Upper lobe of right lung (tissue), 1 donor: ENCODE measurements at regions not wholly inside any gene's neighbourhood (a gene's known extent, or its start where the extent isn't known, plus 50 kb on each side); places are given as distances from the start of the nearest gene placed in this dataset.
"Not testable (repeated sequence)": the region's sequence is repeated elsewhere in the genome, so short reads cannot be mapped to it uniquely, and the experiment has no call there.

Experiments used
- ATAC-seq: fragments of 200-7000 bp; cut with Tn5 transposase; one replicate; pipeline ENCODE4 v1.9.1; 2020; ENCODE audit warnings: mild to moderate bottlenecking, moderate library complexity
- DNase-seq: peaks from one replicate; pipeline ENCODE4 v3.0.0-alpha.2; 2020
- H3K27ac ChIP-seq: fragments of 200-600 bp; one replicate; pipeline ENCODE4 v1.8.0; 2022
- H3K27me3 ChIP-seq: fragments of 200-600 bp; one replicate; pipeline ENCODE4 v1.8.0; 2022; ENCODE audit warnings: mild to moderate bottlenecking
- H3K36me3 ChIP-seq: fragments of 200-600 bp; one replicate; pipeline ENCODE4 v1.8.0; 2022
- H3K4me1 ChIP-seq: fragments of 200-600 bp; one replicate; pipeline ENCODE4 v1.8.0; 2022
- H3K4me3 ChIP-seq: fragments of 200-600 bp; one replicate; pipeline ENCODE4 v1.8.0; 2022; ENCODE audit warnings: mild to moderate bottlenecking
- H3K9me3 ChIP-seq: fragments of 200-600 bp; one replicate; pipeline ENCODE4 v1.8.0; 2022
- CTCF ChIP-seq: fragments of 200-600 bp; IDR thresholded peaks from one replicate; pipeline ENCODE4 v1.8.0; 2022; ENCODE audit warnings: antibody characterized with exemption
- intact Hi-C: fragments of 100-400 bp; cut with DNase I; formaldehyde crosslinking; loops from one replicate; pipeline ENCODE4 v1.11.0; 2022
- donor health status: DM: no; HTN: yes; CAD: no; lungs with severe emphysema.

DNA sequence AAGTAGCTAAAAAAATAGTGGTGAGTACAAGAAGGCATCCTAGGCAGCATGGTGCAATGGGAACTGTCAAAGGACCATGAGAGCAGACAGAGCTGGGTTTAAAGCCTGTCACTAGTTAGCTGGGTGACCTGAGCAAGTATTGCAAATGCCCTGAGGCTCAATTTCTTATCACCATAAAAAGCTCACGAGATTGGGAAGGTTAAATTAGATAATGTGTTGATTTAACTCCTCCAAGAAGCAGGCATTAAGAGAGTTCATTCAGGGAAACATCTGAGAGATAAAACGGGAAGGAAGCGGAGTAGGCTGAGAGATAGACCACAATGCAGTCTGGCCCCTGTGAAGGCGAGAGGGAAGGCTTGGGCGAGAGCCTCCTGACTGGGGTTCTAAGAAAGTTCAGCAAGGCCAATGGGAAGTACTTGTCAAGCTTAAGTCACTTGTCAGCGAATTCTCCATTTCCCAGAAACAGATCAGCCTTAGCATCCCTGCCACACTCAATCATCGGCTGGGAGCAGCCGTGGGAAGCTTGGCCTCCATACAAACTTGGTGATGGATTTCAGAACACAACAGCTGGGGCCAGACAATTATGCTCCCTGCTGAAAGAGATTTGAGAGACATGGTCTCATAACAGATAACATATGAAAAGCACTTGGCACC is 105.5 kb downstream of the POU4F1 start:
- ATAC-seq: no peak
- H3K27me3 ChIP-seq: no peaks in the 10 kb centered on the region
- intact Hi-C loops: no loop called here
- H3K4me3 ChIP-seq: no peak overlapping the region
- no peak for DNase-seq
- no peak for TF ChIP-seq CTCF
- no peaks in the 10 kb centered on the region for H3K9me3 ChIP-seq
- H3K4me1 ChIP-seq: no peaks in the 10 kb centered on the region
- H3K27ac ChIP-seq: no peak overlapping the region
- no peaks in the 10 kb centered on the region for H3K36me3 ChIP-seq

DNA sequence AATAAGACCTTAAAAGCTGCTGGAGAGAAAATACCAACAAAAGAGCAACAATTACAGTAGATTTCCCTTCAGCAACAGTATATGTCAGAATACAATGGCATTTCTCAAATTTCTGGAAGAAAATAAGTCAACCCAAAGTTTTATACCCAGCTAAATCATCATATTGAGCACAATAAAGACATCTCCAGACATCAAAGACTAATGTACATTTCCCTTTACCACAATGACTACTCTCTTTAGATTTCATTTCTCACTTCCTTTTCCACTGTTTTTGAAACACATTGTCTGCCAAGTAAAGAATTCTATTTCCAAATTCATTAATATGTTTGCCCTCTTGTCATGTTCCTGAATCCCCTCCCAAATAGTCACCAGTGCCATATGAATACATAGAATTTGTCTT is 111.4 kb downstream of the POU4F1 start:
- intact Hi-C loops: no loop called here
- DNase-seq (no peak), ATAC-seq (no peak)
- H3K27me3 ChIP-seq: no peaks in the 10 kb centered on the region
- H3K36me3 ChIP-seq: no peaks in the 10 kb centered on the region
- TF ChIP-seq CTCF: no peak
- H3K4me1 ChIP-seq: no peaks in the 10 kb centered on the region
- H3K27ac ChIP-seq: no peak overlapping the region
- H3K4me3 ChIP-seq: no peak overlapping the region
- no peaks in the 10 kb centered on the region for H3K9me3 ChIP-seq

GRCh38 chr13:78490225-78490624 is 113.1 kb downstream of the POU4F1 start:
- intact Hi-C loops, DNase-seq, H3K4me1 ChIP-seq, H3K4me3 ChIP-seq, ATAC-seq, H3K27me3 ChIP-seq, H3K36me3 ChIP-seq, H3K9me3 ChIP-seq, H3K27ac ChIP-seq: not testable (repeated sequence)

GRCh38 chr13:78487707-78488106 is 115.6 kb downstream of the POU4F1 start:
- Histone ChIP-seq H3K36me3 (no peaks in the 10 kb centered on the region), H3K4me1 (no peaks in the 10 kb centered on the region), H3K9me3 (no peaks in the 10 kb centered on the region), H3K27me3 (no peaks in the 10 kb centered on the region), H3K4me3 (no peak overlapping the region), H3K27ac (no peak overlapping the region)
- TF ChIP-seq CTCF: no peak
- DNase-seq (no peak), ATAC-seq (no peak)
- intact Hi-C loops: no loop called here

DNA sequence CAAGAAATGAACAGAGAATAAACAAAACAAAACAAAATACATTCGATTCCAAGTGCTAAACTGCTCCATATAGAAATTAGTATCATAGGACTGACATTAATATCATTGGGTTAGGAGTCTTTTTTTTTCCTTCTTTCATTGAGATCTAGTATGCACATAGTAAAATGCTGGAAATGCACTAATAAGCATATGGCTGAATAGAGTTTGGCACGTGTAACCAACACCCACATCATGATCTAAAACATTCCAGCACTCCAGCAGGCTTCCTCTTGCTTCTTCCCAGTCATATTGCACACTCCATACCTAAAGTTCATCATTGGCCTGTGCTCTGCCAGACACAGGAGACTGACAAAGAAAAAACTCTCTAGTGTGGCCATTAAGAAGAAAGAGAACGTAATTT is 117.5 kb downstream of the POU4F1 start:
- ATAC-seq (no peak), DNase-seq (no peak)
- Histone ChIP-seq H3K36me3 (no peaks in the 10 kb centered on the region), H3K27ac (no peak overlapping the region), H3K9me3 (no peaks in the 10 kb centered on the region), H3K4me3 (no peak overlapping the region), H3K4me1 (no peaks in the 10 kb centered on the region), H3K27me3 (no peaks in the 10 kb centered on the region)
- TF ChIP-seq CTCF: no peak
- intact Hi-C loops: no loop called here

GRCh38 chr13:78478183-78478582 is 125.2 kb downstream of the POU4F1 start:
- intact Hi-C loops: no loop called here
- TF ChIP-seq CTCF: no peak
- ATAC-seq: no peak

More at GRCh38 chr13:78478183-78478582, 125.2 kb downstream of the POU4F1 start:
- H3K4me3 ChIP-seq: no peak overlapping the region
- DNase-seq: no peak
- H3K4me1 ChIP-seq: no peaks in the 10 kb centered on the region
- no peaks in the 10 kb centered on the region for H3K9me3 ChIP-seq
- no peaks in the 10 kb centered on the region for H3K36me3 ChIP-seq
- H3K27me3 ChIP-seq: no peaks in the 10 kb centered on the region
- no peak overlapping the region for H3K27ac ChIP-seq
